ENCODE measurements at regions not wholly inside any gene's neighbourhood (a gene's known extent, or its start where the extent isn't known, plus 50 kb on each side); places are given as distances from the start of the nearest gene placed in this dataset.

GRCh38 chr4:135344492-135344891, 1142.9 kb upstream of the PABPC4L start:
- no peak for DNase-seq (ENCODE audit: low spot score in 2 of 2)
- Histone ChIP-seq H3K36me3 (replicated peaks) (no peaks in the 10 kb centered on the region), H3K9me3 (no peaks in the 10 kb centered on the region), H3K4me1 (no peaks in the 10 kb centered on the region), H3K4me3 (no peak overlapping the region), H3K27me3 (ENCODE audit: low read depth) (no peaks in the 10 kb centered on the region)
- in situ Hi-C loops (cut with MboI; ENCODE audit: low sequenced_read_pairs) = no loop called here

- H3K9me3 ChIP-seq = no peaks in the 10 kb centered on the region
- no peaks in the 10 kb centered on the region for H3K27me3 ChIP-seq (ENCODE audit: low read depth)
- H3K4me1 ChIP-seq = no peaks in the 10 kb centered on the region
- no peaks in the 10 kb centered on the region for H3K36me3 ChIP-seq (replicated peaks)
- H3K4me3 ChIP-seq = no peak overlapping the region
- in situ Hi-C loops (cut with MboI; ENCODE audit: low sequenced_read_pairs) = no loop called here
- DNase-seq (ENCODE audit: low spot score in 2 of 2) = peak in 1 of 2 experiments; percentile 31
These were observed 1136.6 kb upstream of the PABPC4L start for GRCh38 chr4:135338181-135338580.

DNA sequence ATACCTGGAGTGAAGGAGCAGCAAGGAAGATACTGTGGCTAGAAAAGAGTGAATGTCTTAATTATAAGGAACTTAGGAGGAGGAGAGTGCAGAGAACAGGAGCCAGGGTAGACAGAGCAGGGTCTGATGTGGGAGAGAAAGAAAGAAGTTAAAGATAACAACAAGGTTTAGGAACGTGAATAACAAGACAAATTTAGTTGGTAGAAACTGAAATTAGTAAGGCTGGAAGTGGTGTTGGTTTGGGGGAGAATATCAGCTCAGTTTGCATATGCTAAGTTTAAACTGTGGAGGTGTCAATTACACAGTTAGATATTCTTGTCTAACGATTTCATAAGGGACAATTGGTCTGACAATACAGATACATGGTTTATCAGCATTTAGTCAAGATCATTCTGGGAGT, 1123.7 kb upstream of the PABPC4L start:
- Histone ChIP-seq H3K36me3 (replicated peaks) (no peaks in the 10 kb centered on the region), H3K4me3 (no peak overlapping the region), H3K27me3 (ENCODE audit: low read depth) (no peaks in the 10 kb centered on the region), H3K9me3 (no peaks in the 10 kb centered on the region), H3K4me1 (no peaks in the 10 kb centered on the region)
- no peak for DNase-seq (ENCODE audit: low spot score in 2 of 2)
- in situ Hi-C loops (cut with MboI; ENCODE audit: low sequenced_read_pairs) = no loop called here

DNA sequence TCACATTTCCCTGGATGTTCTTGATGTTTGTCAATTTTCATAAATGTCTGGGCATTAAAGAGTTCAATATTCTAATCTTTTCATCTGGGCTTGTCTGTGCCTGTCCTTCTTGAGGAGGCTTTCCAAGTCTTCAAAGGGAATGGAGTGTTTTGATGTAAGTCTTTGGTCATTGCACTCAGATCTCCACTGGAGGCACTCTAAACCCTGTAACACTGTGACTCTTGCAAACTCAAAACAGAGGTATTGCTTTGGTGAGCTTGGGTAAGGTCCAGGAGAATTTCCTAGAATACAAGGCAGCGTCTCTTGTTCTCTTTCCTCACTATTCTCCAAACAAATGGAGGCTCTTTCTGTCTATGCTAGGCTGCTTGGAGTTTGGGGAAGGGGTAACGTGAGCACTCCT, 1118.1 kb upstream of the PABPC4L start:
- Histone ChIP-seq H3K9me3 (no peaks in the 10 kb centered on the region), H3K36me3 (replicated peaks) (no peaks in the 10 kb centered on the region), H3K4me3 (no peak overlapping the region), H3K27me3 (ENCODE audit: low read depth) (no peaks in the 10 kb centered on the region), H3K4me1 (no peaks in the 10 kb centered on the region)
- no peak for DNase-seq (ENCODE audit: low spot score in 2 of 2)
- in situ Hi-C loops (cut with MboI; ENCODE audit: low sequenced_read_pairs) = no loop called here

DNA sequence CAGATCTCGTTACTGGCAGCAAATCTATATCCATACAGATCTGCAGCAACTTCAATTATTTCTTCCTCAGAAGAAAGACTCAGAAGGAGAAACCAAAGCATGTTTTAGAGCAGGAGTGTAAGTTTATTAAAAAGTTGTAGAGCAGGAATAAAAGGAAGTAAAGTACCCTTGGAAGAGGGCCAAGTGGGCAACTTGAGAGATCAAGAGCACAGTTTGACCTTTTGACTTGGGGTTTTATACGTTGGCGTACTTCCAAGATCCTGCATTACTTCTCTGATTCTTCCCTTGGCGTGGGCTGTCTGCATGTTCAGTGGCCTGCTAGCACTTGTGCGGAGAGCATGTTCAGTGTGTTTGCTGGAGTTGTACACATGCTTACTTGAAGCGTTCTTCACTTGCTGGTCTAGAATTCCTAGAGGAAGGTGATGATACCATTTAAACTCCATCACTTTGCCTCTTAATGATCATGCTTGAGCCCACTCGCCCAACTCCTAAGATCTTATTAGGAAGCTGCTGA, 1114.7 kb upstream of the PABPC4L start:
- in situ Hi-C loops (cut with MboI; ENCODE audit: low sequenced_read_pairs) = no loop called here
- no peaks in the 10 kb centered on the region for H3K9me3 ChIP-seq
- H3K27me3 ChIP-seq (ENCODE audit: low read depth) = no peaks in the 10 kb centered on the region
- H3K4me3 ChIP-seq = no peak overlapping the region
- no peaks in the 10 kb centered on the region for H3K36me3 ChIP-seq (replicated peaks)
- no peak for DNase-seq (ENCODE audit: low spot score in 2 of 2)
- no peaks in the 10 kb centered on the region for H3K4me1 ChIP-seq

DNA sequence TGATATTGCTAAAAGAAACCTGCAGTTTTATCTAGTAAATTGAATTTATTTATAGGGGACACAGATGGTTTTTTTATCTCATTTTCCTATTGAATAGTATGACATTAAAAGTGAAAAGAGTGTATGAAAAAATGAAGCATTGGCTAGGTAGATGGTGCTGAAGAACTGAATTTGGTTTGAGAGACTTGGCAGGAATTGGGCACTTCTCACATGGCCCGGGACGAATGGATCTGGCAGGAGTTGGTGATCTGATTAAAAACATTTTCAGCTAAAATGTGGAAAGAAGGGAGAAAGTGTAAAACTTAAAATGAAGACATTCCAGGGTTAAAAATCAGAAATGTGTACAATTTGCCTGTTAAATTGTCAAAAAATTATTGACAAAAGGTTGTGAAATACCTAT, 1088.5 kb upstream of the PABPC4L start:
- H3K9me3 ChIP-seq = no peaks in the 10 kb centered on the region
- no peaks in the 10 kb centered on the region for H3K27me3 ChIP-seq (ENCODE audit: low read depth)
- no peak overlapping the region for H3K4me3 ChIP-seq
- no peak for DNase-seq (ENCODE audit: low spot score in 2 of 2)
- H3K36me3 ChIP-seq (replicated peaks) = no peaks in the 10 kb centered on the region
- H3K4me1 ChIP-seq = no peaks in the 10 kb centered on the region
- in situ Hi-C loops (cut with MboI; ENCODE audit: low sequenced_read_pairs) = no loop called here

- in situ Hi-C loops (cut with MboI; ENCODE audit: low sequenced_read_pairs) = no loop called here
- Histone ChIP-seq H3K4me1 (no peaks in the 10 kb centered on the region), H3K36me3 (replicated peaks) (no peaks in the 10 kb centered on the region), H3K4me3 (no peak overlapping the region), H3K9me3 (no peaks in the 10 kb centered on the region), H3K27me3 (ENCODE audit: low read depth) (no peaks in the 10 kb centered on the region)
- no peak for DNase-seq (ENCODE audit: low spot score in 2 of 2)
These were observed 1082.3 kb upstream of the PABPC4L start for GRCh38 chr4:135283934-135284333.

- Histone ChIP-seq H3K36me3 (replicated peaks) (no peaks in the 10 kb centered on the region), H3K27me3 (ENCODE audit: low read depth) (no peaks in the 10 kb centered on the region), H3K4me1 (peaks cover 6% of the 10 kb centered on the region), H3K9me3 (no peaks in the 10 kb centered on the region), H3K4me3 (no peak overlapping the region)
- in situ Hi-C loops (cut with MboI; ENCODE audit: low sequenced_read_pairs) = no loop called here
- no peak for DNase-seq (ENCODE audit: low spot score in 2 of 2)
These were observed 1081.1 kb upstream of the PABPC4L start for GRCh38 chr4:135282676-135283075.

DNA sequence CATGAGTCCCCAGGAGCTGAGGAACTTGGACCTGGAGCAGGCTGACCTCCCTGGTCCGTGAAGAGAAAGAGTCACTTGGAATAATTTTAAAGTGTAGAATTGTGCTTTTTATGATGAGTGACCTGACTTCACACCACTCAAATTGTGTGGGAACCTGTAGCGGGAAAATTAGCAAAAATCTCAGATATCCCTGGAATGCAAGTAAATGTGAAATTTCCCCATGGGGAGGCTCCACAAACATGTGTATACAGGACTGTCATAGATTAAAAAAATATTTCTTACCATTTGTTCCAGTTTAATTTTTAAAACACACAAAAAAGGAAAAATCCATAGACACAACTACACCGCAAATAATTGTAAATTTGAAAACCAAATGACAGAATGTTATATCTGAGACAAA, 1079.6 kb upstream of the PABPC4L start:
- no peaks in the 10 kb centered on the region for H3K9me3 ChIP-seq
- DNase-seq (ENCODE audit: low spot score in 2 of 2) = no peak
- no peaks in the 10 kb centered on the region for H3K27me3 ChIP-seq (ENCODE audit: low read depth)
- H3K36me3 ChIP-seq (replicated peaks) = no peaks in the 10 kb centered on the region
- peaks cover 13% of the 10 kb centered on the region for H3K4me1 ChIP-seq
- H3K4me3 ChIP-seq = no peak overlapping the region
- in situ Hi-C loops (cut with MboI; ENCODE audit: low sequenced_read_pairs) = no loop called here

DNA sequence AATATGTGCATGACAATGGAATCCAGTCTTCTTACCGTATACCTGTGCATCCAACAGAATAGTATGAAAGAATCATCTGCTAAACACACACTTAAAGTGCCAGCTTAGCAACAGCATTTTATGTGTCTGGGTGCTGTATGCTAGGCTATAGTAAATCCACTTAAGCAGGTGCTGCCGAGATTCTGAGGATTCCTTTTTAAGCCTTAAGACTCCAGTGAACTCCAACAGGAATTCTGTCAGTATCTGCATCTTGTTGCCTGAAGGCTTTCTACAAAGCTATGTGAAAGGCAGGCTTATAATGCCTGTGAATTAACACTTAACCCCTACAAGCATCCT, 1076.4 kb upstream of the PABPC4L start:
- Histone ChIP-seq H3K4me3 (no peak overlapping the region), H3K9me3 (no peaks in the 10 kb centered on the region), H3K4me1 (peaks cover 13% of the 10 kb centered on the region), H3K36me3 (replicated peaks) (no peaks in the 10 kb centered on the region), H3K27me3 (ENCODE audit: low read depth) (no peaks in the 10 kb centered on the region)
- peak; percentile 8 to 60 for DNase-seq (ENCODE audit: low spot score in 2 of 2)
- in situ Hi-C loops (cut with MboI; ENCODE audit: low sequenced_read_pairs) = no loop called here

GRCh38 chr4:135277068-135277979, 1075.7 kb upstream of the PABPC4L start:
- no peak for DNase-seq (ENCODE audit: low spot score in 2 of 2)
- H3K4me1 ChIP-seq = peaks cover 13% of the 10 kb centered on the region
- H3K36me3 ChIP-seq (replicated peaks) = no peaks in the 10 kb centered on the region
- in situ Hi-C loops (cut with MboI; ENCODE audit: low sequenced_read_pairs) = no loop called here
- no peaks in the 10 kb centered on the region for H3K27me3 ChIP-seq (ENCODE audit: low read depth)
- no peaks in the 10 kb centered on the region for H3K9me3 ChIP-seq
- H3K4me3 ChIP-seq = no peak overlapping the region

GRCh38 chr4:135274416-135274815, 1072.8 kb upstream of the PABPC4L start:
- DNase-seq (ENCODE audit: low spot score in 2 of 2) = no peak
- Histone ChIP-seq H3K36me3 (replicated peaks) (no peaks in the 10 kb centered on the region), H3K27me3 (ENCODE audit: low read depth) (no peaks in the 10 kb centered on the region), H3K9me3 (no peaks in the 10 kb centered on the region), H3K4me3 (no peak overlapping the region), H3K4me1 (peaks cover 13% of the 10 kb centered on the region)
- in situ Hi-C loops (cut with MboI; ENCODE audit: low sequenced_read_pairs) = no loop called here

GRCh38 chr4:135269125-135269890, 1067.7 kb upstream of the PABPC4L start:
- no peaks in the 10 kb centered on the region for H3K36me3 ChIP-seq (replicated peaks)
- no peak overlapping the region for H3K4me3 ChIP-seq
- H3K4me1 ChIP-seq = no peaks in the 10 kb centered on the region
- H3K9me3 ChIP-seq = no peaks in the 10 kb centered on the region
- no peak for DNase-seq (ENCODE audit: low spot score in 2 of 2)
- in situ Hi-C loops (cut with MboI; ENCODE audit: low sequenced_read_pairs) = no loop called here
- no peaks in the 10 kb centered on the region for H3K27me3 ChIP-seq (ENCODE audit: low read depth)

DNA sequence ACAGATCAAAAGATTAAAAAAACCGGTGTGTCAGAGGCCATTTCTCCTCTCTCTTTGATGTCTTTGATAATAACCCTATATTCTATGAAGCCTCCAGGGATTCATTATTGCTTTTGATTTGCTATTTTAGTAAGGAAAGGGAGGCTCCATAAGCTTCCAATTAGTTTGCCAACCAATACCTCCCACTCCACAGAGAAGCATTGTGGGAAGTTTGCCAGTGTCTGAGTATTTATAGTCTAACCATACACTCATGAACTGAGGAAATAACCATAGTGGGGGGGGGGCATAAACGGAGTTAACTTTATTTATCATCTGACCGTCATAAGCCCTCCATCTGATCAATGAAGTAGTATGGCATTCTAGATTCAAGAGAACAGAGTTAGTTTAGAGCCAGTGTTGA, 1066.8 kb upstream of the PABPC4L start:
- Histone ChIP-seq H3K4me1 (no peaks in the 10 kb centered on the region), H3K9me3 (no peaks in the 10 kb centered on the region), H3K36me3 (replicated peaks) (no peaks in the 10 kb centered on the region), H3K4me3 (no peak overlapping the region), H3K27me3 (ENCODE audit: low read depth) (no peaks in the 10 kb centered on the region)
- in situ Hi-C loops (cut with MboI; ENCODE audit: low sequenced_read_pairs) = no loop called here
- DNase-seq (ENCODE audit: low spot score in 2 of 2) = no peak

All from HAP-1 (cell line).